ENCODE measurements at regions not wholly inside any gene's neighbourhood (a gene's known extent, or its start where the extent isn't known, plus 50 kb on each side); places are given as distances from the start of the nearest gene placed in this dataset.

GRCh38 chr20:1822564-1823449 is 72.4 kb upstream of the SIRPA start (continued):
- TF ChIP-seq NR2C1 (IDR thresholded peaks at IDR 0.05) (no peak), CREB1 (IDR thresholded peaks at IDR 0.05; ENCODE audit: low read depth) (no peak), FOS (IDR thresholded peaks at IDR 0.05; ENCODE audit: borderline replicate concordance, extremely low read depth, insufficient read length) (no peak), ZNF687 (IDR thresholded peaks at IDR 0.05) (no peak), MEF2A (IDR thresholded peaks at IDR 0.05; ENCODE audit: insufficient read depth, low read depth, low read length) (no peak), YBX1 (IDR thresholded peaks at IDR 0.05) (no peak), USF2 (IDR thresholded peaks at IDR 0.05; ENCODE audit: borderline replicate concordance, low read depth, low read length) (no peak), RFX5 (IDR thresholded peaks at IDR 0.05; ENCODE audit: low read depth, low read length) (no peak), RB1 (IDR thresholded peaks at IDR 0.05; ENCODE audit: borderline replicate concordance) (no peak), SREBF2 (IDR thresholded peaks at IDR 0.05; ENCODE audit: low read length) (no peak)

Data from GM12878 (cell line).